Calu3 (cell line): ENCODE measurements at regions not wholly inside any gene's neighbourhood (a gene's known extent, or its start where the extent isn't known, plus 50 kb on each side); places are given as distances from the start of the nearest gene placed in this dataset.
"Not testable (repeated sequence)": the region's sequence is repeated elsewhere in the genome, so short reads cannot be mapped to it uniquely, and the experiment has no call there.

Source experiments
- BruUV-seq: library from RNA; stranded (reverse); fragments of 400-500 nt; replicated peaks from 2 replicates; lab custom pipeline; 2021; lab: Mats Ljungman, UMichigan
- CTCF ChIA-PET: fragments of 300-600 bp; sonication (Branson Sonifier 250); formaldehyde crosslinking; loops from one replicate; lab custom pipeline; 2022; ENCODE audit warnings: antibody characterized with exemption; lab: Charles Lee
- DNase-seq: peaks from one replicate; pipeline ENCODE4 v3.0.0; 2022
- H3K27ac Mint-ChIP-seq: one replicate; pipeline ENCODE4 v1.8.0; 2022; ENCODE audit warnings: mixed read lengths; ENCODE audit not compliant: unreplicated experiment
- H3K27me3 Mint-ChIP-seq: one replicate; pipeline ENCODE4 v1.8.0; 2022; ENCODE audit warnings: mixed read lengths; ENCODE audit not compliant: unreplicated experiment
- H3K36me3 Mint-ChIP-seq: one replicate; pipeline ENCODE4 v1.8.0; 2022; ENCODE audit warnings: mild to moderate bottlenecking, moderate library complexity, mixed read lengths; ENCODE audit not compliant: insufficient read depth, unreplicated experiment
- H3K4me1 Mint-ChIP-seq: one replicate; pipeline ENCODE4 v1.8.0; 2022; ENCODE audit warnings: mild to moderate bottlenecking, low read depth, mixed read lengths; ENCODE audit not compliant: unreplicated experiment
- H3K4me3 Mint-ChIP-seq: one replicate; pipeline ENCODE4 v1.8.0; 2022; ENCODE audit warnings: mild to moderate bottlenecking, low read depth, moderate library complexity, mixed read lengths; ENCODE audit not compliant: unreplicated experiment
- H3K9me3 Mint-ChIP-seq: one replicate; pipeline ENCODE4 v1.8.0; 2022; ENCODE audit warnings: low read depth, mixed read lengths; ENCODE audit not compliant: unreplicated experiment
- CTCF ChIP-seq: fragments of 200-600 bp; IDR thresholded peaks from one replicate; pipeline ENCODE4 v1.8.0; 2022; ENCODE audit warnings: antibody characterized with exemption; ENCODE audit not compliant: unreplicated experiment
- intact Hi-C: fragments of 100-400 bp; cut with micrococcal nuclease; formaldehyde crosslinking; loops from one replicate; pipeline ENCODE4 v1.10.0; 2022; ENCODE audit not compliant: unreplicated experiment

GRCh38 chr5:50593681-50594080 lies 72.8 kb upstream of the PARP8 start:
- peaks cover 43% of the 10 kb centered on the region for H3K4me1 Mint-ChIP-seq
- no TSS peak for BruUV-seq
- H3K4me3 Mint-ChIP-seq, result no peak overlapping the region
- CTCF ChIA-PET, result no interaction called here
- H3K27ac Mint-ChIP-seq, result no peak overlapping the region
- H3K9me3 Mint-ChIP-seq, result no peaks in the 10 kb centered on the region
- no peak for TF ChIP-seq CTCF
- intact Hi-C loops, result loop anchor here (5.0 kb wide), 2 partner anchors 41 to 74 kb away; partner anchors contain the start of gene PARP8
- no peak for DNase-seq
- H3K27me3 Mint-ChIP-seq, result no peaks in the 10 kb centered on the region
- peaks cover 6% of the 10 kb centered on the region for H3K36me3 Mint-ChIP-seq

- H3K27ac Mint-ChIP-seq, result peak overlapping the region; percentile 60
- H3K4me1 Mint-ChIP-seq, result peaks cover 45% of the 10 kb centered on the region
- no peak overlapping the region for H3K4me3 Mint-ChIP-seq
- CTCF ChIA-PET, result interaction anchor here (1.1 kb wide), 1 partner anchor 9 kb away, joined by 10 read pairs; no protein-coding TSS in a partner anchor
- no TSS peak for BruUV-seq
- H3K36me3 Mint-ChIP-seq, result peaks cover 6% of the 10 kb centered on the region
- no peak for TF ChIP-seq CTCF
- H3K27me3 Mint-ChIP-seq, result no peaks in the 10 kb centered on the region
- H3K9me3 Mint-ChIP-seq, result no peaks in the 10 kb centered on the region
- DNase-seq, result no peak
- intact Hi-C loops, result no loop called here
Observed at GRCh38 chr5:50595199-50595598, 71.2 kb upstream of the PARP8 start.

- BruUV-seq, H3K27ac Mint-ChIP-seq, H3K27me3 Mint-ChIP-seq, H3K36me3 Mint-ChIP-seq, CTCF ChIA-PET, intact Hi-C loops, H3K9me3 Mint-ChIP-seq: not testable (repeated sequence)
- peak; percentile 37 for DNase-seq
- H3K4me3 Mint-ChIP-seq, result peak overlapping the region; percentile 46
- H3K4me1 Mint-ChIP-seq, result peaks cover 29% of the 10 kb centered on the region
Observed at GRCh38 chr5:50601576-50601975, 64.9 kb upstream of the PARP8 start.

GRCh38 chr5:50606179-50606578 lies 60.3 kb upstream of the PARP8 start:
- H3K4me3 Mint-ChIP-seq, result no peak overlapping the region
- TF ChIP-seq CTCF, result no peak
- H3K27me3 Mint-ChIP-seq, result no peaks in the 10 kb centered on the region
- DNase-seq, result peak; percentile 30
- H3K9me3 Mint-ChIP-seq, result no peaks in the 10 kb centered on the region
- intact Hi-C loops, result no loop called here
- peak overlapping the region; percentile 55 for H3K27ac Mint-ChIP-seq
- CTCF ChIA-PET, result no interaction called here
- BruUV-seq, result no TSS peak
- no peaks in the 10 kb centered on the region for H3K36me3 Mint-ChIP-seq
- peaks cover 24% of the 10 kb centered on the region for H3K4me1 Mint-ChIP-seq

- H3K27me3 Mint-ChIP-seq, H3K9me3 Mint-ChIP-seq, intact Hi-C loops, BruUV-seq, DNase-seq, H3K4me3 Mint-ChIP-seq, H3K36me3 Mint-ChIP-seq, CTCF ChIA-PET, H3K27ac Mint-ChIP-seq: not testable (repeated sequence)
- H3K4me1 Mint-ChIP-seq, result peaks cover 24% of the 10 kb centered on the region
Observed at GRCh38 chr5:50607456-50607855, 59.0 kb upstream of the PARP8 start.

GRCh38 chr5:50607953-50608705 lies 58.3 kb upstream of the PARP8 start:
- BruUV-seq, H3K4me3 Mint-ChIP-seq, H3K9me3 Mint-ChIP-seq, H3K36me3 Mint-ChIP-seq, intact Hi-C loops, DNase-seq, H3K27ac Mint-ChIP-seq, H3K27me3 Mint-ChIP-seq, CTCF ChIA-PET: not testable (repeated sequence)
- H3K4me1 Mint-ChIP-seq, result peaks cover 24% of the 10 kb centered on the region

- DNase-seq, H3K4me1 Mint-ChIP-seq, H3K4me3 Mint-ChIP-seq, CTCF ChIA-PET, H3K27ac Mint-ChIP-seq, H3K9me3 Mint-ChIP-seq, BruUV-seq, intact Hi-C loops, H3K27me3 Mint-ChIP-seq, H3K36me3 Mint-ChIP-seq: not testable (repeated sequence)
Observed at GRCh38 chr5:50613057-50613456, 53.4 kb upstream of the PARP8 start.
